ENCODE measurements at regions not wholly inside any gene's neighbourhood (a gene's known extent, or its start where the extent isn't known, plus 50 kb on each side); places are given as distances from the start of the nearest gene placed in this dataset.
A peak's percentile ranks its signal among the peaks of the same experiment; 100 is the strongest.

- H3K27me3 Mint-ChIP-seq = no peaks in the 10 kb centered on the region
- H3K27ac Mint-ChIP-seq = no peak overlapping the region
- H3K4me3 Mint-ChIP-seq = no peak overlapping the region
- peaks cover 0 to 3% (median 2%) of the 10 kb centered on the region in 3 donors for H3K9me3 Mint-ChIP-seq
- no peaks in the 10 kb centered on the region for H3K4me1 Mint-ChIP-seq
- no peaks in the 10 kb centered on the region for H3K36me3 Mint-ChIP-seq
Measured at GRCh38 chr13:111963031-111963430, 103.9 kb upstream of the SOX1 start.

DNA sequence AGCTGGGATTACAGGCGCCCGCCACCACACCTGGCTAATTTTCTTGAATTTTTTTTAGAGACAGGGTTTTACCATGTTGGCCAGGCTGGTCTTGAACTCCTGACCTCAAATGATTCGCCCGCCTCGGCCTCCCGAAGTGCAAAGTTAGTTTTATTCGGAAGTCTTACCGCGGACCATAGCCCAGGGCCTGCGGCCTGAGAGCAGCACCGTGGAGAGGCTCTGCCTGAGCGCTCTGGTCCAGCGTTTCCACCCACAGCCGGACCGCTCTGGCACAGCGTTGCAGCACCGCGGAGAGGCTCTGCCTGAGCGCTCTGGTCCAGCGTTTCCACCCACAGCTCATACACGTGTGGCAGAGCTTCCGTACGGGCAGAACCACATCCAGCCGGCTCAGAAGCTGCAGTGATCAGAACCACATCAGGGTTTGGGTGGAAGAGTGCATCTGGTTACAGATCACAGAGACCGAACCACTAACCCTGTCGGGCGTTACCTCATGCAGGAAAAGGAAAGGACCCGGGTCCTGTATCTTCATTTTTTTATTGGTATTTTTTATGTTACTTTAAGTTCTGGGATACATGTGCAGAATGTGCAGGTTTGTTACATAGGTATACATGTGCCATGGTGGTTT, 102.4 kb upstream of the SOX1 start:
- Mint-ChIP-seq H3K4me3 (no peak overlapping the region), H3K27me3 (no peaks in the 10 kb centered on the region), H3K9me3 (peaks cover 0 to 3% (median 2%) of the 10 kb centered on the region in 3 donors), H3K4me1 (no peaks in the 10 kb centered on the region), H3K27ac (no peak overlapping the region), H3K36me3 (no peaks in the 10 kb centered on the region)

DNA sequence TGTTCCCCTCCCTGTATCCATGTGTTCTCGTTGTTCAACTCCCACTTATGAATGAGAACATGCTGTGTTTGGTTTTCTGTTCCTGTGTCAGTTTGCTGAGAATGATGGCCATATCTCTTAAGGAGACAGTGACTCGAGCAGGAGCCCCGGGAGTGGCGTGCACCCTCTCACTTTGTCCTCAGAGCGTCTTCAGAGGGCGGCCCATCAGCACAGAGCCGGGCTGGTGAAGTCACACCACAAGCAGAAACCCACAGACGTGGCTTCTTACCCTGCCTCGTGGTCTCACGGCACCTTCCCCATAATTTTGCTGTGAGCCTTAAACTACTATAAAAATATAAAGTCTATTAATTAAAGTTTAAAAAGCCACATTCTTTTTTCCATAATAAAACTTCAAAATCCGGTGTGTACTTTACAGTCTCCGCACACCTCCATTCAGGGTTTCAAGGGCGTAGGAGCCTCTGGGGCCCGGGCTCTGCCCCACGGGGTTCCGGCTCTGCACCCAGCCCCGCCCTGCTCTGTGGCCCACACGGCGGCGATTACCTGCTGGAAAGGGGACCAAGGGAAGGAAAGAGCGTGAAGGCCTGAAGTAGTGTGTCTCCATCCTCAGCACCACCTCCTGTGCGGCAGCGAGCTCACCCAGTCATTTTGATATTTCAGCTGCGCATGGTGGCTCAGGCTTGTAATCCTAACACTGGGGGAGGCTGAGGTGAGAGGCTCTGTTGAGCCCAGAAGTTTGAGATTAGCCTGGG, 101.3 kb upstream of the SOX1 start:
- Mint-ChIP-seq H3K4me1 (no peaks in the 10 kb centered on the region), H3K27ac (no peak overlapping the region), H3K27me3 (no peaks in the 10 kb centered on the region), H3K4me3 (no peak overlapping the region), H3K36me3 (no peaks in the 10 kb centered on the region), H3K9me3 (peaks cover 0 to 3% (median 2%) of the 10 kb centered on the region in 3 donors)

DNA sequence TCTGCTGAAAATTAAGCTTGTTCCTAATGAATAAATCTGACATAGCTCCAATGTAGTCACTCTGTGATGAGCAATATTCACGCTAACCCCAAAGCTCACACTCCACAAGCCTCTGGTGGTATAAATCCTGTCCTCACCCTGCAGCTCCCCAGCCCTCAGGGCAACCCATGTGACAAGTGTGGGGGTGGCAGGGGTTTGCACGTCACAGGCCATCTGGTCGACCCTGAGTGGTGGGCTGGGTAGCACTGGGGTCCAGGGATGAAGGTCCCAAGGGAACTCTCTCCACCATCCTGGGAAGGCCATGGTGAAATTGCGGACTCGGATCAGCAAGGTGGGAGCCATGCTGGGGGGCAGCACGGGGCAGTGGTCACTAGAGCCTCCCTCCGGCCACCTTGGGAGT, 100.0 kb upstream of the SOX1 start:
- Mint-ChIP-seq H3K9me3 (peaks cover 0 to 3% (median 2%) of the 10 kb centered on the region in 3 donors), H3K27me3 (peaks cover 5% of the 10 kb centered on the region)

GRCh38 chr13:111967572-111968201, 99.3 kb upstream of the SOX1 start:
- H3K27ac Mint-ChIP-seq = no peak overlapping the region
- no peaks in the 10 kb centered on the region for H3K36me3 Mint-ChIP-seq
- H3K4me3 Mint-ChIP-seq = peak overlapping the region in 1 of 4 donors; percentile 18
- peaks cover 0 to 3% (median 2%) of the 10 kb centered on the region in 3 donors for H3K9me3 Mint-ChIP-seq
- H3K4me1 Mint-ChIP-seq = no peaks in the 10 kb centered on the region
- H3K27me3 Mint-ChIP-seq = peaks cover 6% of the 10 kb centered on the region

More for the DNA sequence above, 100.0 kb upstream of the SOX1 start:
- Mint-ChIP-seq H3K36me3 (no peaks in the 10 kb centered on the region), H3K4me1 (no peaks in the 10 kb centered on the region), H3K4me3 (no peak overlapping the region), H3K27ac (no peak overlapping the region)

- H3K4me3 Mint-ChIP-seq = no peak overlapping the region
- H3K27ac Mint-ChIP-seq = no peak overlapping the region
Measured at GRCh38 chr13:111968336-111969010, 98.5 kb upstream of the SOX1 start.

DNA sequence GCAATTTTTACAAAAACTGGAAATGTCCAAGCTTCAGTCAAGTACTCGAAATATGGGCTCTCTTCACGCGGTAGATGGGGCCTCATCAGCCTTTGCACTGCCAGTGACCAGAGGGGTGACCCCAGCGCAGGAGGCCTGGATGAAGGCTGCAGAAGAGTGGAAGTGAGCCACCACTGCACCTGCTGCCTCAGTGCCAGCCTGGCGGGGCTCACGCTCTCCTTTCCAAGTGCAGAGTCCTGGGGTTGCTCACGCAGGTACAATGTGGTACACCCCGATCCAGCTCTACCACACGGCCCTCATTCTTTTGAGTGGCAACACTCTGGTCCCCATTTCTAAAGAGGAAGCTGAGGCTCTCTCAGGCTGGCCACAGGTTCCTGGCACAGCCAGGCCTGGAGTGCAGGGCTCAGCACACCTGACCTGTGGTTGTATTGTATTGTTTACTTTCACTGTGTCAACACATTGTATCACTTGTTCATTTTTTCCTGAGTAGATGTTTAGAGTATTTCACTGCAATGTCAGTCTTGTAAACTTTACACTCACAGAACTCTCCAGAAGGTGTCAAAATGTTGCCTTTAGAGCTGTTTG, 97.3 kb upstream of the SOX1 start:
- Mint-ChIP-seq H3K36me3 (no peaks in the 10 kb centered on the region), H3K4me1 (no peaks in the 10 kb centered on the region), H3K4me3 (no peak overlapping the region), H3K27me3 (peaks cover 6% of the 10 kb centered on the region), H3K9me3 (peaks cover 3 to 6% (median 5%) of the 10 kb centered on the region in 3 donors), H3K27ac (no peak overlapping the region)

More at GRCh38 chr13:111968336-111969010, 98.5 kb upstream of the SOX1 start:
- no peaks in the 10 kb centered on the region for H3K4me1 Mint-ChIP-seq
- peaks cover 0 to 3% (median 2%) of the 10 kb centered on the region in 3 donors for H3K9me3 Mint-ChIP-seq
- peaks cover 6% of the 10 kb centered on the region for H3K27me3 Mint-ChIP-seq
- H3K36me3 Mint-ChIP-seq = no peaks in the 10 kb centered on the region

- Mint-ChIP-seq H3K27ac (no peak overlapping the region), H3K4me3 (no peak overlapping the region), H3K36me3 (no peaks in the 10 kb centered on the region), H3K4me1 (peaks cover 0 to 4% (median 0%) of the 10 kb centered on the region in 3 donors), H3K27me3 (peaks cover 6% of the 10 kb centered on the region), H3K9me3 (peaks cover 9 to 12% (median 10%) of the 10 kb centered on the region in 3 donors)
Measured at GRCh38 chr13:111970494-111971141, 96.3 kb upstream of the SOX1 start.

DNA sequence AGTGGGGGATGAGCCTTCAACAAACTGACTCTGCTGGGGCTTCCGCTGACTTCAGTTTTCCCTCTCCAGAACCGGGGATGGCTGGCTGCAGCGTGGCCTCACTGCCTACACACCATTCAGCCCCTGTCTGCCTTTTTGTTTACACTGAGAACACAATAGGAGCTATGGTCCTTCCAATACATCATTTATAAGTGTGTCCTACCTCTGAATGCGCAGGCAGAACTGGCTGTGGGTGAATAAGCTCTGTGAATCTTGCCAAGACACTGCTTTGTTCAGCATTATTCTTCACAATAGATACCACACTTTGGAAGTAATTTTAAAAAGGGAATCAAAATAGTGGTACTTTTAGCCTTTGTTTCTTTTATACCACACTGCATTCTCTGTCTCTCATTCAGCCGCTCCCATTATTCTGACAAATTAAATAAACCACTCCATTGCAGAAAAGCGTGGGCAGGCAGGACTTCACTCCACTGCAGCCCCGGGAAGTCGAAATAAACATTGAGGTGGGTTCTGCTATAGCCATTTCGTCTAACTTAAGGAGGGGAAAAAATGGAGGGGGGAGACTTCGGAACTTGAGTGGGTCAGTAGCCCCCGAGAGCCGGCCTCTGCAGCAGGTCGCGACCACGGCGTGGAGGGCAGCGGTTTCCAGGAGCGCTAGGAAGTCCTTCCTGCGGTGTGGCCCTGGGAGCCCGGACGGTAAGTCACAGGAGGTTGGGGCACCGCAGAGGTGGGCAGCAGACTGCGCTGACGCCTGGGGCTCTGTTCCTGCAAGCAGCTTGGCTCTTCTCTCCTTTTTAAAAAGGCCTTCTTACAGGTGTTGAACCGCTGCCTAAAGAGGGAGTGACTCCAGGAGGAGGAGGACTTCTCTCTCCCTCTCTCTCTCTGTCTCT, 94.8 kb upstream of the SOX1 start:
- Mint-ChIP-seq H3K9me3 (peaks cover 9 to 12% (median 10%) of the 10 kb centered on the region in 3 donors), H3K4me3 (no peak overlapping the region), H3K36me3 (no peaks in the 10 kb centered on the region), H3K27ac (no peak overlapping the region), H3K4me1 (peaks cover 0 to 4% (median 0%) of the 10 kb centered on the region in 3 donors), H3K27me3 (peaks cover 6% of the 10 kb centered on the region)

DNA sequence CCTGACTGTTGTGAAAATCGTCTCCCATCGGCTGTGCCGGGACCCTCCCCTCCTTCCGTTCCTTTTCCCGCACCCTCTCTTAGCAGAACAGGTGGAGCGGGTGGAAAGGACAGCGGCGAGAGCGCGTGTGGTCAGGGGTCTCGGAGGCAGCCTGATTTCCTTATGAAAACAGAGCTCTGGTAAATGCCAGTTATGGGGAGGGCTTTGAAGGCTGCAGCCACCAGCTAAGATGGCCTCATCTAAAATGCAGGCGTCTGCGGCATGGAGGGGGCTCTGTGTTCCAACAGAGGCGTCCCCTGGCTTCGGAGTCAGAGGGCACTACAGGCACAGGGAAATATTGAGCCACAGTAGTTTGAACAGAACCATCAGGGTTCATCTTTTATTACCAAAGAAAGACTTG, 93.8 kb upstream of the SOX1 start:
- H3K27ac Mint-ChIP-seq = no peak overlapping the region
- H3K27me3 Mint-ChIP-seq = peaks cover 6% of the 10 kb centered on the region
- peaks cover 6 to 12% (median 10%) of the 10 kb centered on the region in 3 donors for H3K9me3 Mint-ChIP-seq
- H3K36me3 Mint-ChIP-seq = no peaks in the 10 kb centered on the region
- H3K4me3 Mint-ChIP-seq = no peak overlapping the region
- H3K4me1 Mint-ChIP-seq = peaks cover 0 to 4% (median 0%) of the 10 kb centered on the region in 3 donors

- no peak overlapping the region for H3K4me3 Mint-ChIP-seq
- H3K4me1 Mint-ChIP-seq = peaks cover 0 to 4% (median 0%) of the 10 kb centered on the region in 3 donors
- H3K27ac Mint-ChIP-seq = peak overlapping the region in 1 of 3 donors; percentile 67
- H3K36me3 Mint-ChIP-seq = no peaks in the 10 kb centered on the region
- H3K27me3 Mint-ChIP-seq = peaks cover 6% of the 10 kb centered on the region
- H3K9me3 Mint-ChIP-seq = peaks cover 10 to 12% (median 11%) of the 10 kb centered on the region in 3 donors
Measured at GRCh38 chr13:111973605-111974340, 93.2 kb upstream of the SOX1 start.

GRCh38 chr13:111974341-111974640, 92.7 kb upstream of the SOX1 start:
- Mint-ChIP-seq H3K4me3 (peak overlapping the region in 1 of 4 donors; percentile 43), H3K27me3 (peaks cover 6% of the 10 kb centered on the region), H3K4me1 (peaks cover 0 to 4% (median 0%) of the 10 kb centered on the region in 3 donors), H3K36me3 (no peaks in the 10 kb centered on the region), H3K9me3 (peaks cover 10 to 12% (median 11%) of the 10 kb centered on the region in 3 donors), H3K27ac (peak overlapping the region in 1 of 3 donors; percentile 67)

Measured in IgD-negative memory B cell (primary cell).